ENCODE measurements at regions not wholly inside any gene's neighbourhood (a gene's known extent, or its start where the extent isn't known, plus 50 kb on each side); places are given as distances from the start of the nearest gene placed in this dataset.

GRCh38 chr10:9781666-9782065 lies 1236.0 kb upstream of the CELF2 start:
- H3K18ac ChIP-seq (ENCODE audit: low read length), result no peak overlapping the region
- no peak overlapping the region for H2AFZ ChIP-seq (ENCODE audit: insufficient read depth, low read length, poor library complexity)
- H3K4me3 ChIP-seq (ENCODE audit: low read depth, low read length), result no peak overlapping the region
- no peaks in the 10 kb centered on the region for H3K79me2 ChIP-seq (ENCODE audit: control insufficient read depth, insufficient read depth, low read length, poor library complexity)
- DNase-seq, result no peak
- no peak overlapping the region for H3K14ac ChIP-seq (ENCODE audit: low read length)
- H2AK5ac ChIP-seq (ENCODE audit: low read length), result no peak overlapping the region
- H3K23ac ChIP-seq (ENCODE audit: low read length), result no peak overlapping the region
- H3K27ac ChIP-seq (ENCODE audit: low read depth, low read length), result no peak overlapping the region
- H4K91ac ChIP-seq (ENCODE audit: low read depth, low read length), result no peak overlapping the region
- no peak overlapping the region for H2BK5ac ChIP-seq (ENCODE audit: low read depth, low read length, poor library complexity)
- WGBS (ENCODE audit: extremely low coverage, insufficient coverage, insufficient read length), result no CpG with 5 or more reads among the region's 2 CpGs
- H3K27me3 ChIP-seq (ENCODE audit: insufficient read depth, low read length), result no peaks in the 10 kb centered on the region
- H3K36me3 ChIP-seq (ENCODE audit: control insufficient read depth in 1 of 2, insufficient read depth in 2 of 2, low read length in 2 of 2), result no peaks in the 10 kb centered on the region
- no peak overlapping the region for H4K12ac ChIP-seq (ENCODE audit: low read depth, low read length)
- no peak overlapping the region for H2BK120ac ChIP-seq (ENCODE audit: insufficient read depth, low read length, poor library complexity)
- H2BK12ac ChIP-seq (ENCODE audit: low read length), result no peak overlapping the region
- H4K8ac ChIP-seq (ENCODE audit: low read depth, low read length), result no peak overlapping the region
- no peak overlapping the region for H3K4ac ChIP-seq (ENCODE audit: low read depth, low read length)
- H3K4me2 ChIP-seq (ENCODE audit: low read length), result no peak overlapping the region
- no peaks in the 10 kb centered on the region for H3K4me1 ChIP-seq (ENCODE audit: control insufficient read depth in 1 of 2, insufficient read depth in 2 of 2, low read length in 2 of 2)
- no peaks in the 10 kb centered on the region for H3K9me3 ChIP-seq (ENCODE audit: insufficient read depth, low read depth, low read length)
- no peak overlapping the region for H3K9ac ChIP-seq (ENCODE audit: low read length)
- no peaks in the 10 kb centered on the region for H3K79me1 ChIP-seq (ENCODE audit: low read length)

GRCh38 chr10:9786101-9786500 lies 1231.6 kb upstream of the CELF2 start:
- Histone ChIP-seq H2BK120ac (ENCODE audit: insufficient read depth, low read length, poor library complexity) (no peak overlapping the region), H2AFZ (ENCODE audit: insufficient read depth, low read length, poor library complexity) (no peak overlapping the region), H2AK5ac (ENCODE audit: low read length) (no peak overlapping the region), H3K9ac (ENCODE audit: low read length) (no peak overlapping the region), H3K27me3 (ENCODE audit: insufficient read depth, low read length) (no peaks in the 10 kb centered on the region), H3K4ac (ENCODE audit: low read depth, low read length) (no peak overlapping the region), H3K4me2 (ENCODE audit: low read length) (no peak overlapping the region), H4K91ac (ENCODE audit: low read depth, low read length) (no peak overlapping the region), H2BK12ac (ENCODE audit: low read length) (no peak overlapping the region), H4K8ac (ENCODE audit: low read depth, low read length) (no peak overlapping the region), H3K9me3 (ENCODE audit: insufficient read depth, low read depth, low read length) (no peaks in the 10 kb centered on the region), H3K36me3 (ENCODE audit: control insufficient read depth in 1 of 2, insufficient read depth in 2 of 2, low read length in 2 of 2) (no peaks in the 10 kb centered on the region), H4K12ac (ENCODE audit: low read depth, low read length) (no peak overlapping the region), H3K4me3 (ENCODE audit: low read depth, low read length) (no peak overlapping the region), H3K23ac (ENCODE audit: low read length) (no peak overlapping the region), H2BK5ac (ENCODE audit: low read depth, low read length, poor library complexity) (no peak overlapping the region), H3K18ac (ENCODE audit: low read length) (no peak overlapping the region), H3K79me1 (ENCODE audit: low read length) (no peaks in the 10 kb centered on the region), H3K27ac (ENCODE audit: low read depth, low read length) (no peak overlapping the region), H3K79me2 (ENCODE audit: control insufficient read depth, insufficient read depth, low read length, poor library complexity) (no peaks in the 10 kb centered on the region), H3K4me1 (ENCODE audit: control insufficient read depth in 1 of 2, insufficient read depth in 2 of 2, low read length in 2 of 2) (no peaks in the 10 kb centered on the region), H3K14ac (ENCODE audit: low read length) (no peak overlapping the region)
- DNase-seq, result no peak
- WGBS (ENCODE audit: extremely low coverage, insufficient coverage, insufficient read length), result no CpG with 5 or more reads among the region's 1 CpG

DNA sequence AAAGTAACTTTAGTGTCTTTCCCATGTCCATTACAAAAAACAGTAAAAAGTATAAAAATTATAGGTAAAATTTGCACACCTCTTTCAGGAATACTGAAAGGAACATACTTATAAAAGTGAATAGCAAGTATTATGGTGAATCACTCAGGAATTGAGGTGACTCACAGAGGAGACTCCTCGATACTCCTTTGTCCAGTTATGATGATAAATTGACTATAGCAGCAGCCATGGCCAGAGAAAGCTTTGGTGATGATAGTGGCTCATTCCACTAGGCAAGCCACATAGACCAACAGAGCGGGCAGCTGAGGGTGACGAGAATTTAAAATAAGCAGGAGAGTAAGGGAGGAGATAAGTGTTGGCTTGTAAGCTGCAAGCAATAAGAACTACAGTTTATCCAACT lies 1231.1 kb upstream of the CELF2 start:
- Histone ChIP-seq H4K8ac (ENCODE audit: low read depth, low read length) (no peak overlapping the region), H3K36me3 (ENCODE audit: control insufficient read depth in 1 of 2, insufficient read depth in 2 of 2, low read length in 2 of 2) (no peaks in the 10 kb centered on the region), H2BK120ac (ENCODE audit: insufficient read depth, low read length, poor library complexity) (no peak overlapping the region), H3K79me1 (ENCODE audit: low read length) (no peaks in the 10 kb centered on the region), H3K4ac (ENCODE audit: low read depth, low read length) (no peak overlapping the region), H4K91ac (ENCODE audit: low read depth, low read length) (no peak overlapping the region), H3K27ac (ENCODE audit: low read depth, low read length) (no peak overlapping the region), H3K18ac (ENCODE audit: low read length) (no peak overlapping the region), H3K4me3 (ENCODE audit: low read depth, low read length) (no peak overlapping the region), H3K27me3 (ENCODE audit: insufficient read depth, low read length) (no peaks in the 10 kb centered on the region), H2AFZ (ENCODE audit: insufficient read depth, low read length, poor library complexity) (no peak overlapping the region), H2BK5ac (ENCODE audit: low read depth, low read length, poor library complexity) (no peak overlapping the region), H3K79me2 (ENCODE audit: control insufficient read depth, insufficient read depth, low read length, poor library complexity) (no peaks in the 10 kb centered on the region), H3K9me3 (ENCODE audit: insufficient read depth, low read depth, low read length) (no peaks in the 10 kb centered on the region), H3K4me2 (ENCODE audit: low read length) (no peak overlapping the region), H4K12ac (ENCODE audit: low read depth, low read length) (no peak overlapping the region), H2AK5ac (ENCODE audit: low read length) (no peak overlapping the region), H3K9ac (ENCODE audit: low read length) (no peak overlapping the region), H3K23ac (ENCODE audit: low read length) (no peak overlapping the region), H3K14ac (ENCODE audit: low read length) (no peak overlapping the region), H2BK12ac (ENCODE audit: low read length) (no peak overlapping the region), H3K4me1 (ENCODE audit: control insufficient read depth in 1 of 2, insufficient read depth in 2 of 2, low read length in 2 of 2) (no peaks in the 10 kb centered on the region)
- no CpG with 5 or more reads among the region's 3 CpGs for WGBS (ENCODE audit: extremely low coverage, insufficient coverage, insufficient read length)
- no peak for DNase-seq

DNA sequence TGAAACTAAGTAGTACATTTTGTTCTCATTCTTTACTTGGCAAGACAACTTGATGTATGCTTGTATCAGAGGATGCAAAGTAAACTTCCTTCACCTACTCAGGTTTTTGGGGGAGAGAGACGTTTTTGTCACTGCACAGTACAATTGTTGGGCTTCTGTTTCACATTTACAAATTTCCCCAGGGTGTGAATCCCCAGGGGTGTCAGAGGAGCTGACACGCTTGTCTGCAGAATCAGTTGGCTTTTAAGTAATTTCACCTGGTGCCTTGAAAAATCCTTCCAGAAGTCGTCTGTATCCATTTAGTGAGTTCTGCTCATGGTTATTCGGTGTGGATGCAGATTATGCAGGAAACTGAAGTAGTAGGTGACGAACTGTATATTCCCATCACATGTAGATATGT lies 1227.7 kb upstream of the CELF2 start:
- H3K4me2 ChIP-seq (ENCODE audit: low read length), result no peak overlapping the region
- H4K12ac ChIP-seq (ENCODE audit: low read depth, low read length), result no peak overlapping the region
- no peak overlapping the region for H3K23ac ChIP-seq (ENCODE audit: low read length)
- no peaks in the 10 kb centered on the region for H3K79me2 ChIP-seq (ENCODE audit: control insufficient read depth, insufficient read depth, low read length, poor library complexity)
- no peak overlapping the region for H2BK5ac ChIP-seq (ENCODE audit: low read depth, low read length, poor library complexity)
- H2AFZ ChIP-seq (ENCODE audit: insufficient read depth, low read length, poor library complexity), result no peak overlapping the region
- DNase-seq, result no peak
- H2AK5ac ChIP-seq (ENCODE audit: low read length), result no peak overlapping the region
- no peak overlapping the region for H2BK120ac ChIP-seq (ENCODE audit: insufficient read depth, low read length, poor library complexity)
- H3K79me1 ChIP-seq (ENCODE audit: low read length), result no peaks in the 10 kb centered on the region
- no peak overlapping the region for H3K18ac ChIP-seq (ENCODE audit: low read length)
- H3K4me1 ChIP-seq (ENCODE audit: control insufficient read depth in 1 of 2, insufficient read depth in 2 of 2, low read length in 2 of 2), result no peaks in the 10 kb centered on the region
- H4K8ac ChIP-seq (ENCODE audit: low read depth, low read length), result no peak overlapping the region
- no peak overlapping the region for H4K91ac ChIP-seq (ENCODE audit: low read depth, low read length)
- H3K9me3 ChIP-seq (ENCODE audit: insufficient read depth, low read depth, low read length), result no peaks in the 10 kb centered on the region
- no peak overlapping the region for H2BK12ac ChIP-seq (ENCODE audit: low read length)
- no CpG with 5 or more reads among the region's 5 CpGs for WGBS (ENCODE audit: extremely low coverage, insufficient coverage, insufficient read length)
- H3K9ac ChIP-seq (ENCODE audit: low read length), result no peak overlapping the region
- no peak overlapping the region for H3K4ac ChIP-seq (ENCODE audit: low read depth, low read length)
- no peak overlapping the region for H3K27ac ChIP-seq (ENCODE audit: low read depth, low read length)
- H3K4me3 ChIP-seq (ENCODE audit: low read depth, low read length), result no peak overlapping the region
- H3K14ac ChIP-seq (ENCODE audit: low read length), result no peak overlapping the region
- H3K27me3 ChIP-seq (ENCODE audit: insufficient read depth, low read length), result no peaks in the 10 kb centered on the region
- H3K36me3 ChIP-seq (ENCODE audit: control insufficient read depth in 1 of 2, insufficient read depth in 2 of 2, low read length in 2 of 2), result no peaks in the 10 kb centered on the region
